Trophoblast cell (in vitro differentiated cells and primary cell): ENCODE measurements at regions not wholly inside any gene's neighbourhood (a gene's known extent, or its start where the extent isn't known, plus 50 kb on each side); places are given as distances from the start of the nearest gene placed in this dataset.

Experiments used
- DNase-seq, 2 donors: peaks; one replicate each; pipeline ENCODE4 v3.0.0-alpha.2; 2016
- H2AFZ ChIP-seq: 2 replicates; pipeline ENCODE4 v1.6.1; 2013; ENCODE audit warnings: low read length, moderate library complexity, mild to moderate bottlenecking; ENCODE audit not compliant: insufficient read depth, poor library complexity
- H2AK5ac ChIP-seq: 2 replicates; pipeline ENCODE4 v1.6.1; 2013; ENCODE audit warnings: mild to moderate bottlenecking, low read length
- H2BK120ac ChIP-seq: 2 replicates; pipeline ENCODE4 v1.6.1; 2013; ENCODE audit warnings: low read length, mild to moderate bottlenecking, moderate library complexity; ENCODE audit not compliant: insufficient read depth, poor library complexity
- H2BK12ac ChIP-seq: 2 replicates; pipeline ENCODE4 v1.6.1; 2013; ENCODE audit warnings: mild to moderate bottlenecking, low read length, moderate library complexity
- H2BK5ac ChIP-seq: 2 replicates; pipeline ENCODE4 v1.6.1; 2013; ENCODE audit warnings: low read length, low read depth, moderate library complexity, mild to moderate bottlenecking; ENCODE audit not compliant: poor library complexity
- H3K14ac ChIP-seq: 2 replicates; pipeline ENCODE4 v1.6.1; 2013; ENCODE audit warnings: mild to moderate bottlenecking, low read length
- H3K18ac ChIP-seq: 2 replicates; pipeline ENCODE4 v1.6.1; 2013; ENCODE audit warnings: mild to moderate bottlenecking, low read length
- H3K23ac ChIP-seq: 2 replicates; pipeline ENCODE4 v1.6.1; 2013; ENCODE audit warnings: low read length
- H3K27ac ChIP-seq: 2 replicates; pipeline ENCODE4 v1.5.1; 2013; ENCODE audit warnings: low read depth, mild to moderate bottlenecking, inconsistent platforms, low read length, moderate library complexity
- H3K27me3 ChIP-seq: 2 replicates; pipeline ENCODE4 v1.6.1; 2013; ENCODE audit warnings: inconsistent platforms, mild to moderate bottlenecking, low read length, moderate library complexity; ENCODE audit not compliant: insufficient read depth
- H3K36me3 ChIP-seq, 2 experiments: 1 replicate in 1 of 2; 2 replicates in 1 of 2; pipeline ENCODE4 v1.6.1; 2013; ENCODE audit warnings: low read length in 2 of 2, mild to moderate bottlenecking in 2 of 2, moderate library complexity in 1 of 2; ENCODE audit not compliant: insufficient read depth in 2 of 2, control insufficient read depth in 1 of 2
- H3K4ac ChIP-seq: 2 replicates; pipeline ENCODE4 v1.6.1; 2013; ENCODE audit warnings: low read depth, mild to moderate bottlenecking, low read length, moderate library complexity
- H3K4me1 ChIP-seq, 2 experiments: 1 replicate in 1 of 2; 2 replicates in 1 of 2; pipeline ENCODE4 v1.6.1; 2013; ENCODE audit warnings: low read length in 2 of 2, mild to moderate bottlenecking in 2 of 2, moderate library complexity in 1 of 2; ENCODE audit not compliant: insufficient read depth in 2 of 2, control insufficient read depth in 1 of 2
- H3K4me2 ChIP-seq: 2 replicates; pipeline ENCODE4 v1.6.1; 2013; ENCODE audit warnings: inconsistent platforms, mild to moderate bottlenecking, low read length, moderate library complexity
- H3K4me3 ChIP-seq: 2 replicates; pipeline ENCODE4 v1.5.1; 2013; ENCODE audit warnings: mild to moderate bottlenecking, low read depth, low read length, inconsistent platforms
- H3K79me1 ChIP-seq: one replicate; pipeline ENCODE4 v1.6.1; 2013; ENCODE audit warnings: low read length
- H3K79me2 ChIP-seq: 2 replicates; pipeline ENCODE4 v1.6.1; 2013; ENCODE audit warnings: low read length, mild to moderate bottlenecking; ENCODE audit not compliant: control insufficient read depth, insufficient read depth, poor library complexity
- H3K9ac ChIP-seq: 2 replicates; pipeline ENCODE4 v1.6.1; 2013; ENCODE audit warnings: mild to moderate bottlenecking, low read length
- H3K9me3 ChIP-seq: 2 replicates; pipeline ENCODE4 v1.6.1; 2013; ENCODE audit warnings: low read depth, mild to moderate bottlenecking, control low read depth, inconsistent platforms, low read length; ENCODE audit not compliant: insufficient read depth
- H4K12ac ChIP-seq: 2 replicates; pipeline ENCODE4 v1.6.1; 2013; ENCODE audit warnings: low read depth, mild to moderate bottlenecking, low read length, moderate library complexity
- H4K8ac ChIP-seq: 2 replicates; pipeline ENCODE4 v1.6.1; 2013; ENCODE audit warnings: low read depth, mild to moderate bottlenecking, low read length, moderate library complexity
- H4K91ac ChIP-seq: one replicate; pipeline ENCODE4 v1.6.1; 2013; ENCODE audit warnings: low read depth, mild to moderate bottlenecking, low read length, moderate library complexity
- WGBS: extraction: QIAGEN DNeasy Blood & Tissue Kit; methylation state at CpG from one replicate; pipeline ENCODE4 v1.1.7; 2013; ENCODE audit warnings: missing lambda C conversion rate; ENCODE audit not compliant: insufficient read length, insufficient coverage; ENCODE audit errors: extremely low coverage; 5-methylcytosine and 5-hydroxymethylcytosine counted together

DNA sequence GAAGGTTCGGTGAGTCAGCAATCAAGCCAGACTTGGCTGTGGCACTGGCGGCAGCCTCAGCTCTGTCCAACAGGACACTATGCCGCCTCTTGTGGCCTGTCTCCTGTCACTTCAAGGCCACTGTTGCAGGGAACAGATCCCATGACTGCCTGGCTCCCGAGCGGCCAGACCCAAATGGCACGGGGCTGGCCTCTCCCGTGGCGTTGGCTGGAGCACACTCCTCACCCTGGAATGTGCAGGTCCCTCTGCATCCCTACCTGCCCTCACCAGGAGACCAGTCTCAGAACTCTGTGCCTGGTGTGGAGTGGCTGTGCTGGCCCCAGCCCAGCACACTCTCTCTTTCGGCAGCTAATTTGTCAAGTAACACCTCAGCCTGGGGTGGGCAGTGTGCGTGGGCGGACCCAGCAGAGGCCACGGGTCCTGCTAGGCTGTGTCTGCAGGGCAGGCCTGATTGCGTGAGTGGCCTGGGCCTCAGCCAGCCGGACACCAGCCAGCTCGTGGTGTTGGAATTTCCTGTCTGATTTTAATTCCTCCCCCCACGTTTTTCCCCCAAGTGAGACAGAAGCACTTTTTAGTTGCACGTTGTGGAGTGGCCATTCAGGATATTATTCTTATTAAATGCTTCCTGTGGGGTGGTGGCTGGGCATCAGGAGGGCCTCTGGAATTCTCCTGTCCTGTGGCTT, 179.3 kb downstream of the GLI2 start:
- Histone ChIP-seq H3K4me1 (peaks cover 14 to 23% of the 10 kb centered on the region in 2 experiments), H4K12ac (no peak overlapping the region), H3K36me3 (no peaks in the 10 kb centered on the region), H3K14ac (no peak overlapping the region), H4K8ac (no peak overlapping the region), H3K18ac (no peak overlapping the region), H3K4me2 (no peak overlapping the region), H3K79me1 (no peaks in the 10 kb centered on the region), H4K91ac (no peak overlapping the region), H2AK5ac (no peak overlapping the region), H3K9me3 (peaks cover 8% of the 10 kb centered on the region), H3K27ac (no peak overlapping the region), H3K9ac (no peak overlapping the region), H3K4me3 (no peak overlapping the region), H3K4ac (no peak overlapping the region), H3K23ac (no peak overlapping the region), H3K79me2 (no peaks in the 10 kb centered on the region), H2AFZ (no peak overlapping the region), H2BK5ac (no peak overlapping the region), H3K27me3 (no peaks in the 10 kb centered on the region), H2BK12ac (no peak overlapping the region), H2BK120ac (no peak overlapping the region)
- DNase-seq, result no peak
- WGBS, result no CpG with 5 or more reads among the region's 17 CpGs

DNA sequence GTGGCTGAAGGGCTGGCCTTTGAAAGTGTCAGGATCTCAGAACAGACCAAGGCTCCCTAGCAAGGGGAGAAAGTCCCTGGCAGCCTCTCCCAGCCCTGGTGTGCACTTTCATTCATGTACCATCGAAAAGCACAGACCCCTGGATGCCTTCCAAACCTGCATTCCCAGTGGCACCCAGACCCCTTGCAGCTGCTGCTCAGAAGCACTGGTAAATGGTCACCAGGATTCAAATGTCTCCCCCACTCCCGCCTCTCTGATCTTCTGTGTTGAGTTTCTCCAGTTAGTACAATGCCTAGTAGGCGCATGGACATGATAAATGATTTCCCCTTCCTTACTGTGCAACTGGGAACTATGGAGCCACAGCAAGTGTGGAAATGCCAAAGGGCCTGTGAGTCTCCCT, 180.0 kb downstream of the GLI2 start:
- Histone ChIP-seq H3K4ac (no peak overlapping the region), H3K79me1 (no peaks in the 10 kb centered on the region), H3K27me3 (no peaks in the 10 kb centered on the region), H2BK5ac (no peak overlapping the region), H3K4me3 (no peak overlapping the region), H2BK120ac (no peak overlapping the region), H4K12ac (no peak overlapping the region), H3K18ac (no peak overlapping the region), H3K36me3 (no peaks in the 10 kb centered on the region), H3K23ac (no peak overlapping the region), H4K8ac (no peak overlapping the region), H2AFZ (no peak overlapping the region), H3K9me3 (peaks cover 6% of the 10 kb centered on the region), H3K27ac (no peak overlapping the region), H3K4me2 (no peak overlapping the region), H3K9ac (no peak overlapping the region), H3K14ac (no peak overlapping the region), H2BK12ac (no peak overlapping the region), H3K79me2 (no peaks in the 10 kb centered on the region), H4K91ac (no peak overlapping the region), H3K4me1 (peaks cover 14 to 28% of the 10 kb centered on the region in 2 experiments), H2AK5ac (no peak overlapping the region)
- no peak for DNase-seq
- no CpG with 5 or more reads among the region's 3 CpGs for WGBS

DNA sequence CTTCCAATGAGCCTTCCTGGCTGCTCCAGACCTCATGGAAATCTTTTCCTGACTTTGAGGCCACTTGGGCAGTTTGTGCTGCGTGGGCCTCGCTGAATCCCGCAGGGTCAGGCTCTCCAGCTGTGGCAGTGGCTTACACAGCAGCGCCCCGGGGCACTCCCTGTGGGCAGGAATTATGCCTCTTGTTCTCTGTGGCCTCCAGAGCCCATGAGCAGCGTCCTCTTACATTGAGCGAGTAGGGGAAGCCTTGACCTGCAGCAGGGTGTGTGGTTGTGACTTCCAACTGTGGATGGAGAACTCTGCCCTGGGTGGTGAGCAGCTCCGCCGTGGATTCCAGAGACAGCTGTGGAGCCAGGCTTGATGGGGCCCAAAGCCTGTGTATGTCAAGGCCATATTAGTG, 180.8 kb downstream of the GLI2 start:
- no peaks in the 10 kb centered on the region for H3K27me3 ChIP-seq
- peaks cover 4% of the 10 kb centered on the region for H3K9me3 ChIP-seq
- H4K8ac ChIP-seq, result no peak overlapping the region
- no peak overlapping the region for H3K9ac ChIP-seq
- no peak overlapping the region for H4K12ac ChIP-seq
- H2AFZ ChIP-seq, result no peak overlapping the region
- no peak overlapping the region for H3K4me3 ChIP-seq
- H3K36me3 ChIP-seq, result no peaks in the 10 kb centered on the region
- no peak overlapping the region for H4K91ac ChIP-seq
- H2AK5ac ChIP-seq, result no peak overlapping the region
- H3K23ac ChIP-seq, result no peak overlapping the region
- WGBS, result no CpG with 5 or more reads among the region's 9 CpGs
- no peak overlapping the region for H3K4ac ChIP-seq
- H3K79me2 ChIP-seq, result no peaks in the 10 kb centered on the region
- H3K4me1 ChIP-seq, result peaks cover 14 to 30% of the 10 kb centered on the region in 2 experiments
- H3K4me2 ChIP-seq, result no peak overlapping the region
- no peaks in the 10 kb centered on the region for H3K79me1 ChIP-seq
- no peak overlapping the region for H3K27ac ChIP-seq
- no peak for DNase-seq
- H2BK120ac ChIP-seq, result no peak overlapping the region
- no peak overlapping the region for H3K18ac ChIP-seq
- H2BK12ac ChIP-seq, result no peak overlapping the region
- no peak overlapping the region for H2BK5ac ChIP-seq
- no peak overlapping the region for H3K14ac ChIP-seq

DNA sequence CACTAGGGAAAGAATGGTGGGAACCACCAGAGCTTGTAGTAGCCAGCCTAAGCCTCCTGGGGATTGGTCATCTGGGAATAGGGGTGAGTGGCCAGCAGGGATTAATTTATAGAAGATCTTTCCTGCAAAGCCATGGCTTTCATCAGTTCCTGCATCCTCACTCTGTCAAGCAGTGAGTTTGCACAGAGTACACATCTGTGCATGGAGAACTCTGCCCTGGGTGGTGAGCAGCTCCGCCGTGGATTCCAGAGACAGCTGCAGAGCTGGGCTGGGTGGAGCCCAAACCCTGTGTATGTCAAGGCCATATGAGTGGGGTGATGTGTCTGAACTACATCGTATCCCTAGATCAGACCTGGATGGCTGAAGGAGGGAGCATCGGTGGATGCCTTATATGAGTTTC, 182.2 kb downstream of the GLI2 start:
- H3K36me3 ChIP-seq, result no peaks in the 10 kb centered on the region
- no peak overlapping the region for H2AK5ac ChIP-seq
- no peak overlapping the region for H2AFZ ChIP-seq
- H3K79me2 ChIP-seq, result no peaks in the 10 kb centered on the region
- no peak overlapping the region for H4K12ac ChIP-seq
- H3K14ac ChIP-seq, result no peak overlapping the region
- no peak overlapping the region for H3K18ac ChIP-seq
- no peak overlapping the region for H2BK120ac ChIP-seq
- no CpG with 5 or more reads among the region's 4 CpGs for WGBS
- no peak overlapping the region for H2BK5ac ChIP-seq
- H3K9me3 ChIP-seq, result peaks cover 2% of the 10 kb centered on the region
- H3K4me2 ChIP-seq, result no peak overlapping the region
- no peak overlapping the region for H4K8ac ChIP-seq
- H3K4me1 ChIP-seq, result peaks cover 14 to 30% of the 10 kb centered on the region in 2 experiments
- no peaks in the 10 kb centered on the region for H3K79me1 ChIP-seq
- H3K27me3 ChIP-seq, result no peaks in the 10 kb centered on the region
- no peak overlapping the region for H3K23ac ChIP-seq
- H3K4ac ChIP-seq, result no peak overlapping the region
- H3K4me3 ChIP-seq, result no peak overlapping the region
- DNase-seq, result no peak
- H3K27ac ChIP-seq, result no peak overlapping the region
- no peak overlapping the region for H4K91ac ChIP-seq
- no peak overlapping the region for H2BK12ac ChIP-seq
- H3K9ac ChIP-seq, result no peak overlapping the region
